PC-3 (cell line): ENCODE measurements at regions not wholly inside any gene's neighbourhood (a gene's known extent, or its start where the extent isn't known, plus 50 kb on each side); places are given as distances from the start of the nearest gene placed in this dataset.

Experiments used
- ATAC-seq: fragments of 200-7000 bp; cut with Tn5 transposase; 2 replicates; pipeline ENCODE4 v1.9.1; 2020; ENCODE audit warnings: mild to moderate bottlenecking, moderate library complexity
- BruUV-seq: library from RNA; stranded (reverse); fragments of 400-500 nt; replicated peaks from 2 replicates; lab custom pipeline; 2021; lab: Mats Ljungman, UMichigan
- CTCF ChIA-PET: fragments of 300-600 bp; sonication (Branson Sonifier 250); formaldehyde crosslinking; loops from one replicate; lab custom pipeline; 2022; ENCODE audit warnings: antibody characterized with exemption; lab: Charles Lee
- POLR2A ChIA-PET: fragments of 300-600 bp; sonication (Branson Sonifier 250); formaldehyde crosslinking; loops from one replicate; lab custom pipeline; 2022; ENCODE audit warnings: antibody characterized with exemption; ENCODE audit not compliant: unreplicated experiment; lab: Charles Lee
- DNase-seq: peaks from one replicate; pipeline ENCODE4 v3.0.0-alpha.2; 2015
- H2AFZ ChIP-seq: fragments of 300-600 bp; sonication (generic); 2 replicates; pipeline ENCODE4 v1.6.0; 2016; ENCODE audit warnings: antibody characterized with exemption, low read length
- H3F3A ChIP-seq: fragments of 300-600 bp; sonication (generic); one replicate; pipeline ENCODE4 v1.6.0; 2017; ENCODE audit warnings: antibody characterized with exemption, low read length, control low read depth, mild to moderate bottlenecking; ENCODE audit not compliant: unreplicated experiment
- H3K27ac ChIP-seq: fragments of 300-600 bp; sonication (generic); 2 replicates; pipeline ENCODE4 v1.5.1; 2016; ENCODE audit warnings: mild to moderate bottlenecking, low read length
- H3K27me3 ChIP-seq: fragments of 300-600 bp; sonication (generic); 2 replicates; pipeline ENCODE4 v1.6.1; 2016; ENCODE audit warnings: low read length, mixed read lengths
- H3K36me3 ChIP-seq: fragments of 300-600 bp; sonication (generic); 2 replicates; pipeline ENCODE4 v1.6.1; 2016; ENCODE audit warnings: low read depth, mixed run types, low read length, mixed read lengths
- H3K4me1 ChIP-seq: fragments of 300-600 bp; sonication (generic); 2 replicates; pipeline ENCODE4 v1.5.1; 2016; ENCODE audit warnings: low read length; ENCODE audit not compliant: insufficient read depth
- H3K4me2 ChIP-seq: fragments of 300-600 bp; sonication (generic); 2 replicates; pipeline ENCODE4 v1.6.0; 2016; ENCODE audit warnings: low read length
- H3K4me3 ChIP-seq: fragments of 300-600 bp; sonication (generic); 2 replicates; pipeline ENCODE4 v1.5.1; 2016; ENCODE audit warnings: mild to moderate bottlenecking, low read length, mixed read lengths
- H3K79me2 ChIP-seq: fragments of 300-600 bp; sonication (generic); 2 replicates; pipeline ENCODE4 v1.6.1; 2017; ENCODE audit warnings: low read length, mixed read lengths
- H3K9ac ChIP-seq: fragments of 300-600 bp; sonication (generic); 2 replicates; pipeline ENCODE4 v1.6.0; 2016; ENCODE audit warnings: mild to moderate bottlenecking, low read length
- H3K9me2 ChIP-seq: fragments of 300-600 bp; sonication (generic); replicated peaks from 2 replicates; pipeline ENCODE4 v1.6.1; 2016; ENCODE audit warnings: mixed run types, low read length, mixed read lengths
- H3K9me3 ChIP-seq: fragments of 300-600 bp; sonication (generic); 2 replicates; pipeline ENCODE4 v1.6.1; 2016; ENCODE audit warnings: low read length, mixed read lengths
- H4K20me1 ChIP-seq: fragments of 300-600 bp; sonication (generic); 2 replicates; pipeline ENCODE4 v1.6.1; 2016; ENCODE audit warnings: low read length, mixed read lengths
- CTCF ChIP-seq: fragments of 300-600 bp; sonication (generic); conservative IDR thresholded peaks from 2 replicates; pipeline ENCODE4 v1.5.1; 2017; ENCODE audit warnings: antibody characterized with exemption, low read depth, mild to moderate bottlenecking, low read length
- EZH2 ChIP-seq: fragments of 300-600 bp; sonication (generic); IDR thresholded peaks from one replicate; pipeline ENCODE4 v1.6.1; 2017; ENCODE audit warnings: antibody characterized with exemption, mild to moderate bottlenecking, low read length; ENCODE audit not compliant: unreplicated experiment
- EZH2phosphoT487 ChIP-seq: fragments of 300-600 bp; sonication (generic); IDR thresholded peaks from 2 replicates; pipeline ENCODE4 v1.6.1; 2018; ENCODE audit warnings: mild to moderate bottlenecking, antibody characterized with exemption, low read length, borderline replicate concordance
- intact Hi-C: fragments of 100-400 bp; cut with micrococcal nuclease; formaldehyde crosslinking; loops from 2 replicates; pipeline ENCODE4 v1.9.0; 2023

GRCh38 chr1:182331387-182331786 lies 60.2 kb downstream of the GLUL start:
- intact Hi-C loops = loop anchor here (5.0 kb wide), 1 partner anchor 46 kb away; no protein-coding TSS in a partner anchor
- TF ChIP-seq EZH2 (no peak), EZH2phosphoT487 (no peak), CTCF (no peak)
- Histone ChIP-seq H3K4me3 (no peak overlapping the region), H3K9me3 (no peaks in the 10 kb centered on the region), H3K4me1 (no peaks in the 10 kb centered on the region), H3F3A (no peaks in the 10 kb centered on the region), H3K27me3 (no peaks in the 10 kb centered on the region), H4K20me1 (no peaks in the 10 kb centered on the region), H3K9me2 (no peaks in the 10 kb centered on the region), H3K27ac (no peak overlapping the region), H3K4me2 (no peak overlapping the region), H3K36me3 (no peaks in the 10 kb centered on the region), H2AFZ (no peak overlapping the region), H3K9ac (no peak overlapping the region), H3K79me2 (no peaks in the 10 kb centered on the region)
- BruUV-seq = no TSS peak
- CTCF ChIA-PET = no interaction called here
- no peak for DNase-seq
- no peak for ATAC-seq
- POLR2A ChIA-PET = no interaction called here

GRCh38 chr1:182330303-182330702 lies 61.3 kb downstream of the GLUL start:
- BruUV-seq = no TSS peak
- TF ChIP-seq CTCF (no peak), EZH2phosphoT487 (no peak), EZH2 (no peak)

GRCh38 chr1:182329471-182329870 lies 62.1 kb downstream of the GLUL start:
- CTCF ChIA-PET = no interaction called here
- Histone ChIP-seq H3K36me3 (no peaks in the 10 kb centered on the region), H3K4me1 (no peaks in the 10 kb centered on the region), H3K4me2 (no peak overlapping the region), H2AFZ (no peak overlapping the region), H3K9ac (no peak overlapping the region), H3F3A (no peaks in the 10 kb centered on the region), H3K4me3 (no peak overlapping the region), H3K27me3 (no peaks in the 10 kb centered on the region), H3K9me2 (no peaks in the 10 kb centered on the region), H3K27ac (no peak overlapping the region), H3K9me3 (no peaks in the 10 kb centered on the region), H4K20me1 (no peaks in the 10 kb centered on the region), H3K79me2 (no peaks in the 10 kb centered on the region)
- no peak for DNase-seq
- TF ChIP-seq CTCF (no peak), EZH2 (no peak), EZH2phosphoT487 (no peak)
- BruUV-seq = no TSS peak
- intact Hi-C loops = loop anchor here (10.0 kb wide), 1 partner anchor 245 kb away; no protein-coding TSS in a partner anchor
- ATAC-seq = no peak
- POLR2A ChIA-PET = no interaction called here

More at GRCh38 chr1:182330303-182330702, 61.3 kb downstream of the GLUL start:
- no peaks in the 10 kb centered on the region for H3K27me3 ChIP-seq
- H2AFZ ChIP-seq = no peak overlapping the region
- no peaks in the 10 kb centered on the region for H3K9me2 ChIP-seq
- no peaks in the 10 kb centered on the region for H4K20me1 ChIP-seq
- ChIA-PET CTCF (no interaction called here), POLR2A (no interaction called here)
- no peaks in the 10 kb centered on the region for H3K79me2 ChIP-seq
- no peak overlapping the region for H3K9ac ChIP-seq
- H3K9me3 ChIP-seq = no peaks in the 10 kb centered on the region
- H3K4me3 ChIP-seq = no peak overlapping the region
- no peak for DNase-seq
- H3K36me3 ChIP-seq = no peaks in the 10 kb centered on the region
- no peak overlapping the region for H3K27ac ChIP-seq
- ATAC-seq = no peak
- no peak overlapping the region for H3K4me2 ChIP-seq
- no peaks in the 10 kb centered on the region for H3F3A ChIP-seq
- intact Hi-C loops = loop anchor here (5.0 kb wide), 1 partner anchor 47 kb away; no protein-coding TSS in a partner anchor
- no peaks in the 10 kb centered on the region for H3K4me1 ChIP-seq
